ENCODE measurements at regions not wholly inside any gene's neighbourhood (a gene's known extent, or its start where the extent isn't known, plus 50 kb on each side); places are given as distances from the start of the nearest gene placed in this dataset.
"Not testable (repeated sequence)": the region's sequence is repeated elsewhere in the genome, so short reads cannot be mapped to it uniquely, and the experiment has no call there.

- no peak for DNase-seq (ENCODE audit: low read depth, low spot score)
- Histone ChIP-seq H3K27ac (ENCODE audit: insufficient read depth, low read depth, low read length) (no peak overlapping the region), H3K79me2 (ENCODE audit: control insufficient read depth, insufficient read depth, low read length) (no peaks in the 10 kb centered on the region), H3K4me2 (ENCODE audit: insufficient read depth, low read length) (no peak overlapping the region), H3K27me3 (ENCODE audit: control insufficient read depth in 2 of 2, insufficient read depth in 2 of 2, low read length in 2 of 2) (no peaks in the 10 kb centered on the region), H3K4me3 (replicated peaks in 1 of 3; ENCODE audit: insufficient read depth in 1 of 3, low read depth in 1 of 3, low read length in 3 of 3) (no peak overlapping the region), H3K4me1 (ENCODE audit: control insufficient read depth, extremely low read depth, insufficient read depth, low read length) (no peaks in the 10 kb centered on the region), H3K9ac (replicated peaks; ENCODE audit: extremely low read depth, insufficient read depth, low read length) (no peak overlapping the region), H3K9me3 (replicated peaks; ENCODE audit: control insufficient read depth, insufficient read depth, low read length) (no peaks in the 10 kb centered on the region), H4K20me1 (replicated peaks; ENCODE audit: control insufficient read depth, extremely low read depth, insufficient read depth, low read length) (no peaks in the 10 kb centered on the region), H3K9me1 (replicated peaks; ENCODE audit: control insufficient read depth, extremely low read depth, insufficient read depth, low read length) (no peaks in the 10 kb centered on the region), H2AFZ (ENCODE audit: low read depth, low read length) (no peak overlapping the region), H3K36me3 (ENCODE audit: control insufficient read depth in 2 of 2, extremely low read depth in 1 of 2, insufficient read depth in 2 of 2, low read length in 2 of 2) (no peaks in the 10 kb centered on the region)
- BruUV-seq (replicated peaks), result no TSS peak
- intact Hi-C loops (cut with micrococcal nuclease), result no loop called here
- ChIA-PET POLR2A (no interaction called here), CTCF (no interaction called here)
- TF ChIP-seq POLR2A (IDR thresholded peaks at IDR 0.05; ENCODE audit: low read depth, low read length) (no peak), MAX (IDR thresholded peaks at IDR 0.05; ENCODE audit: insufficient read depth, insufficient read length) (no peak), MYC (IDR thresholded peaks at IDR 0.05; ENCODE audit: low read depth, low read length) (no peak), EZH2 (IDR thresholded peaks at IDR 0.05; ENCODE audit: borderline replicate concordance, low read depth, low read length, severe bottlenecking) (no peak), GATA2 (IDR thresholded peaks at IDR 0.05; ENCODE audit: insufficient read depth, insufficient read length, low read depth, low read length) (no peak), JUN (IDR thresholded peaks at IDR 0.05; ENCODE audit: borderline replicate concordance, insufficient read depth, insufficient read length, low read depth) (no peak), POLR2AphosphoS5 (IDR thresholded peaks at IDR 0.05; ENCODE audit: insufficient read depth, low read depth, low read length) (no peak)
- FAIRE-seq, result no peak
- dilution Hi-C loops (cut with MboI; ENCODE audit: extremely low pct_ligation_motif_present, low sequenced_read_pairs), result no loop called here
These were observed 197.6 kb downstream of the CPXCR1 start for GRCh38 chrX:88944661-88945060.

GRCh38 chrX:88956059-88956458, 209.0 kb downstream of the CPXCR1 start:
- FAIRE-seq; intact Hi-C loops (cut with micrococcal nuclease): not testable (repeated sequence)

More at GRCh38 chrX:88956059-88956458, 209.0 kb downstream of the CPXCR1 start:
- H3K27ac ChIP-seq (ENCODE audit: insufficient read depth, low read depth, low read length); BruUV-seq (replicated peaks); H4K20me1 ChIP-seq (replicated peaks; ENCODE audit: control insufficient read depth, extremely low read depth, insufficient read depth, low read length); DNase-seq (ENCODE audit: low read depth, low spot score); H3K79me2 ChIP-seq (ENCODE audit: control insufficient read depth, insufficient read depth, low read length); H3K9me3 ChIP-seq (replicated peaks; ENCODE audit: control insufficient read depth, insufficient read depth, low read length); H3K27me3 ChIP-seq (ENCODE audit: control insufficient read depth in 2 of 2, insufficient read depth in 2 of 2, low read length in 2 of 2); CTCF ChIA-PET; H3K9me1 ChIP-seq (replicated peaks; ENCODE audit: control insufficient read depth, extremely low read depth, insufficient read depth, low read length); H3K36me3 ChIP-seq (ENCODE audit: control insufficient read depth in 2 of 2, extremely low read depth in 1 of 2, insufficient read depth in 2 of 2, low read length in 2 of 2); dilution Hi-C loops (cut with MboI; ENCODE audit: extremely low pct_ligation_motif_present, low sequenced_read_pairs); H3K9ac ChIP-seq (replicated peaks; ENCODE audit: extremely low read depth, insufficient read depth, low read length); H3K4me3 ChIP-seq (replicated peaks in 1 of 3; ENCODE audit: insufficient read depth in 1 of 3, low read depth in 1 of 3, low read length in 3 of 3); H3K4me1 ChIP-seq (ENCODE audit: control insufficient read depth, extremely low read depth, insufficient read depth, low read length); H2AFZ ChIP-seq (ENCODE audit: low read depth, low read length); H3K4me2 ChIP-seq (ENCODE audit: insufficient read depth, low read length); POLR2A ChIA-PET: not testable (repeated sequence)
